Calu3 (cell line): ENCODE measurements at regions not wholly inside any gene's neighbourhood (a gene's known extent, or its start where the extent isn't known, plus 50 kb on each side); places are given as distances from the start of the nearest gene placed in this dataset.

Source experiments
- BruUV-seq: library from RNA; stranded (reverse); fragments of 400-500 nt; replicated peaks from 2 replicates; lab custom pipeline; 2021; lab: Mats Ljungman, UMichigan
- CTCF ChIA-PET: fragments of 300-600 bp; sonication (Branson Sonifier 250); formaldehyde crosslinking; loops from one replicate; lab custom pipeline; 2022; ENCODE audit warnings: antibody characterized with exemption; lab: Charles Lee
- DNase-seq: peaks from one replicate; pipeline ENCODE4 v3.0.0; 2022
- H3K27ac Mint-ChIP-seq: one replicate; pipeline ENCODE4 v1.8.0; 2022; ENCODE audit warnings: mixed read lengths; ENCODE audit not compliant: unreplicated experiment
- H3K27me3 Mint-ChIP-seq: one replicate; pipeline ENCODE4 v1.8.0; 2022; ENCODE audit warnings: mixed read lengths; ENCODE audit not compliant: unreplicated experiment
- H3K36me3 Mint-ChIP-seq: one replicate; pipeline ENCODE4 v1.8.0; 2022; ENCODE audit warnings: mild to moderate bottlenecking, moderate library complexity, mixed read lengths; ENCODE audit not compliant: insufficient read depth, unreplicated experiment
- H3K4me1 Mint-ChIP-seq: one replicate; pipeline ENCODE4 v1.8.0; 2022; ENCODE audit warnings: mild to moderate bottlenecking, low read depth, mixed read lengths; ENCODE audit not compliant: unreplicated experiment
- H3K4me3 Mint-ChIP-seq: one replicate; pipeline ENCODE4 v1.8.0; 2022; ENCODE audit warnings: mild to moderate bottlenecking, low read depth, moderate library complexity, mixed read lengths; ENCODE audit not compliant: unreplicated experiment
- H3K9me3 Mint-ChIP-seq: one replicate; pipeline ENCODE4 v1.8.0; 2022; ENCODE audit warnings: low read depth, mixed read lengths; ENCODE audit not compliant: unreplicated experiment
- CTCF ChIP-seq: fragments of 200-600 bp; IDR thresholded peaks from one replicate; pipeline ENCODE4 v1.8.0; 2022; ENCODE audit warnings: antibody characterized with exemption; ENCODE audit not compliant: unreplicated experiment
- intact Hi-C: fragments of 100-400 bp; cut with micrococcal nuclease; formaldehyde crosslinking; loops from one replicate; pipeline ENCODE4 v1.10.0; 2022; ENCODE audit not compliant: unreplicated experiment

GRCh38 chr11:40027720-40028119 lies 1431.7 kb downstream of the LRRC4C start:
- no TSS peak for BruUV-seq
- intact Hi-C loops: no loop called here
- no peaks in the 10 kb centered on the region for H3K27me3 Mint-ChIP-seq
- no peaks in the 10 kb centered on the region for H3K4me1 Mint-ChIP-seq
- H3K27ac Mint-ChIP-seq: no peak overlapping the region
- TF ChIP-seq CTCF: no peak
- peaks cover 22% of the 10 kb centered on the region for H3K9me3 Mint-ChIP-seq
- H3K4me3 Mint-ChIP-seq: no peak overlapping the region
- CTCF ChIA-PET: no interaction called here
- no peak for DNase-seq
- no peaks in the 10 kb centered on the region for H3K36me3 Mint-ChIP-seq

- H3K4me3 Mint-ChIP-seq: no peak overlapping the region
- no peaks in the 10 kb centered on the region for H3K36me3 Mint-ChIP-seq
- no TSS peak for BruUV-seq
- no peaks in the 10 kb centered on the region for H3K4me1 Mint-ChIP-seq
- H3K9me3 Mint-ChIP-seq: peaks cover 18% of the 10 kb centered on the region
- intact Hi-C loops: no loop called here
- no peak for TF ChIP-seq CTCF
- CTCF ChIA-PET: no interaction called here
- no peak overlapping the region for H3K27ac Mint-ChIP-seq
- no peak for DNase-seq
- no peaks in the 10 kb centered on the region for H3K27me3 Mint-ChIP-seq
Observed at GRCh38 chr11:40023724-40024123, 1435.7 kb downstream of the LRRC4C start.

GRCh38 chr11:40010011-40010410 lies 1449.4 kb downstream of the LRRC4C start:
- no peaks in the 10 kb centered on the region for H3K4me1 Mint-ChIP-seq
- peaks cover 9% of the 10 kb centered on the region for H3K9me3 Mint-ChIP-seq
- BruUV-seq: no TSS peak
- H3K27ac Mint-ChIP-seq: no peak overlapping the region
- H3K36me3 Mint-ChIP-seq: no peaks in the 10 kb centered on the region
- DNase-seq: no peak
- no peaks in the 10 kb centered on the region for H3K27me3 Mint-ChIP-seq
- CTCF ChIA-PET: no interaction called here
- H3K4me3 Mint-ChIP-seq: no peak overlapping the region
- TF ChIP-seq CTCF: no peak
- intact Hi-C loops: no loop called here

- BruUV-seq: no TSS peak
- no peak for TF ChIP-seq CTCF
- Mint-ChIP-seq H3K4me3 (no peak overlapping the region), H3K27me3 (no peaks in the 10 kb centered on the region), H3K36me3 (no peaks in the 10 kb centered on the region), H3K4me1 (no peaks in the 10 kb centered on the region), H3K9me3 (peaks cover 13% of the 10 kb centered on the region), H3K27ac (no peak overlapping the region)
- no peak for DNase-seq
- CTCF ChIA-PET: no interaction called here
- intact Hi-C loops: no loop called here
Observed at GRCh38 chr11:39992551-39992950, 1466.9 kb downstream of the LRRC4C start.
